ENCODE measurements at regions not wholly inside any gene's neighbourhood (a gene's known extent, or its start where the extent isn't known, plus 50 kb on each side); places are given as distances from the start of the nearest gene placed in this dataset.
"Not testable (repeated sequence)": the region's sequence is repeated elsewhere in the genome, so short reads cannot be mapped to it uniquely, and the experiment has no call there.

- no peaks in the 10 kb centered on the region for H3K36me3 ChIP-seq (ENCODE audit: control insufficient read depth, insufficient read depth, low read length, severe bottlenecking)
- peaks cover 22% of the 10 kb centered on the region for H3K27me3 ChIP-seq (replicated peaks; ENCODE audit: control insufficient read depth, insufficient read depth, low read length)
- peaks cover 7% of the 10 kb centered on the region for H3K9me3 ChIP-seq (ENCODE audit: control insufficient read depth, low read length)
- H3K4me1 ChIP-seq (ENCODE audit: control insufficient read depth, insufficient read depth, low read length) = no peaks in the 10 kb centered on the region
- no peak overlapping the region for H3K9ac ChIP-seq (ENCODE audit: low read length)
- DNase-seq (ENCODE audit: low read depth) = no peak
- H3K4me3 ChIP-seq (ENCODE audit: low read length) = no peak overlapping the region
Observed at GRCh38 chrX:65879977-65880799, 159.7 kb downstream of the VSIG4 start.

GRCh38 chrX:65878456-65878855 lies 161.4 kb downstream of the VSIG4 start:
- H3K27me3 ChIP-seq (replicated peaks; ENCODE audit: control insufficient read depth, insufficient read depth, low read length) = peaks cover 29% of the 10 kb centered on the region
- no peak overlapping the region for H3K4me3 ChIP-seq (ENCODE audit: low read length)
- no peaks in the 10 kb centered on the region for H3K4me1 ChIP-seq (ENCODE audit: control insufficient read depth, insufficient read depth, low read length)
- no peaks in the 10 kb centered on the region for H3K36me3 ChIP-seq (ENCODE audit: control insufficient read depth, insufficient read depth, low read length, severe bottlenecking)
- no peak for DNase-seq (ENCODE audit: low read depth)
- peaks cover 10% of the 10 kb centered on the region for H3K9me3 ChIP-seq (ENCODE audit: control insufficient read depth, low read length)
- no peak overlapping the region for H3K9ac ChIP-seq (ENCODE audit: low read length)

GRCh38 chrX:65877953-65878352 lies 161.9 kb downstream of the VSIG4 start:
- DNase-seq (ENCODE audit: low read depth) = no peak
- Histone ChIP-seq H3K9me3 (ENCODE audit: control insufficient read depth, low read length) (peaks cover 10% of the 10 kb centered on the region), H3K36me3 (ENCODE audit: control insufficient read depth, insufficient read depth, low read length, severe bottlenecking) (no peaks in the 10 kb centered on the region), H3K9ac (ENCODE audit: low read length) (no peak overlapping the region), H3K4me1 (ENCODE audit: control insufficient read depth, insufficient read depth, low read length) (no peaks in the 10 kb centered on the region), H3K27me3 (replicated peaks; ENCODE audit: control insufficient read depth, insufficient read depth, low read length) (peaks cover 29% of the 10 kb centered on the region), H3K4me3 (ENCODE audit: low read length) (no peak overlapping the region)

GRCh38 chrX:65875614-65876013 lies 164.3 kb downstream of the VSIG4 start:
- not testable (repeated sequence) for H3K9ac ChIP-seq (ENCODE audit: low read length); H3K4me3 ChIP-seq (ENCODE audit: low read length); H3K9me3 ChIP-seq (ENCODE audit: control insufficient read depth, low read length); DNase-seq (ENCODE audit: low read depth); H3K36me3 ChIP-seq (ENCODE audit: control insufficient read depth, insufficient read depth, low read length, severe bottlenecking); H3K4me1 ChIP-seq (ENCODE audit: control insufficient read depth, insufficient read depth, low read length)
- peaks cover 18% of the 10 kb centered on the region for H3K27me3 ChIP-seq (replicated peaks; ENCODE audit: control insufficient read depth, insufficient read depth, low read length)

- H3K4me1 ChIP-seq (ENCODE audit: control insufficient read depth, insufficient read depth, low read length) = no peaks in the 10 kb centered on the region
- DNase-seq (ENCODE audit: low read depth) = no peak
- H3K27me3 ChIP-seq (replicated peaks; ENCODE audit: control insufficient read depth, insufficient read depth, low read length) = peaks cover 14% of the 10 kb centered on the region
- no peaks in the 10 kb centered on the region for H3K36me3 ChIP-seq (ENCODE audit: control insufficient read depth, insufficient read depth, low read length, severe bottlenecking)
- H3K4me3 ChIP-seq (ENCODE audit: low read length) = no peak overlapping the region
- H3K9me3 ChIP-seq (ENCODE audit: control insufficient read depth, low read length) = peaks cover 9% of the 10 kb centered on the region
- no peak overlapping the region for H3K9ac ChIP-seq (ENCODE audit: low read length)
Observed at GRCh38 chrX:65874765-65875164, 165.1 kb downstream of the VSIG4 start.

- no peaks in the 10 kb centered on the region for H3K4me1 ChIP-seq (ENCODE audit: control insufficient read depth, insufficient read depth, low read length)
- H3K9ac ChIP-seq (ENCODE audit: low read length) = no peak overlapping the region
- peaks cover 10% of the 10 kb centered on the region for H3K27me3 ChIP-seq (replicated peaks; ENCODE audit: control insufficient read depth, insufficient read depth, low read length)
- H3K36me3 ChIP-seq (ENCODE audit: control insufficient read depth, insufficient read depth, low read length, severe bottlenecking) = no peaks in the 10 kb centered on the region
- H3K4me3 ChIP-seq (ENCODE audit: low read length) = no peak overlapping the region
- DNase-seq (ENCODE audit: low read depth) = no peak
- H3K9me3 ChIP-seq (ENCODE audit: control insufficient read depth, low read length) = peaks cover 9% of the 10 kb centered on the region
Observed at GRCh38 chrX:65874110-65874509, 165.8 kb downstream of the VSIG4 start.

GRCh38 chrX:65873385-65873784 lies 166.5 kb downstream of the VSIG4 start:
- Histone ChIP-seq H3K36me3 (ENCODE audit: control insufficient read depth, insufficient read depth, low read length, severe bottlenecking) (no peaks in the 10 kb centered on the region), H3K9ac (ENCODE audit: low read length) (no peak overlapping the region), H3K4me1 (ENCODE audit: control insufficient read depth, insufficient read depth, low read length) (no peaks in the 10 kb centered on the region), H3K9me3 (ENCODE audit: control insufficient read depth, low read length) (peaks cover 9% of the 10 kb centered on the region), H3K27me3 (replicated peaks; ENCODE audit: control insufficient read depth, insufficient read depth, low read length) (peaks cover 9% of the 10 kb centered on the region), H3K4me3 (ENCODE audit: low read length) (no peak overlapping the region)
- no peak for DNase-seq (ENCODE audit: low read depth)

- H3K9ac ChIP-seq (ENCODE audit: low read length) = no peak overlapping the region
- peaks cover 7% of the 10 kb centered on the region for H3K27me3 ChIP-seq (replicated peaks; ENCODE audit: control insufficient read depth, insufficient read depth, low read length)
- no peak for DNase-seq (ENCODE audit: low read depth)
Observed at GRCh38 chrX:65871671-65872311, 168.1 kb downstream of the VSIG4 start.

GRCh38 chrX:65870544-65870943 lies 169.3 kb downstream of the VSIG4 start:
- H3K36me3 ChIP-seq (ENCODE audit: control insufficient read depth, insufficient read depth, low read length, severe bottlenecking); H3K27me3 ChIP-seq (replicated peaks; ENCODE audit: control insufficient read depth, insufficient read depth, low read length); H3K9ac ChIP-seq (ENCODE audit: low read length); DNase-seq (ENCODE audit: low read depth); H3K4me3 ChIP-seq (ENCODE audit: low read length); H3K4me1 ChIP-seq (ENCODE audit: control insufficient read depth, insufficient read depth, low read length): not testable (repeated sequence)
- H3K9me3 ChIP-seq (ENCODE audit: control insufficient read depth, low read length) = peaks cover 19% of the 10 kb centered on the region

More at GRCh38 chrX:65871671-65872311, 168.1 kb downstream of the VSIG4 start:
- Histone ChIP-seq H3K4me1 (ENCODE audit: control insufficient read depth, insufficient read depth, low read length) (no peaks in the 10 kb centered on the region), H3K36me3 (ENCODE audit: control insufficient read depth, insufficient read depth, low read length, severe bottlenecking) (no peaks in the 10 kb centered on the region), H3K9me3 (ENCODE audit: control insufficient read depth, low read length) (peaks cover 17% of the 10 kb centered on the region), H3K4me3 (ENCODE audit: low read length) (no peak overlapping the region)

GRCh38 chrX:65866773-65867172 lies 173.1 kb downstream of the VSIG4 start:
- Histone ChIP-seq H3K4me1 (ENCODE audit: control insufficient read depth, insufficient read depth, low read length) (no peaks in the 10 kb centered on the region), H3K9ac (ENCODE audit: low read length) (no peak overlapping the region), H3K27me3 (replicated peaks; ENCODE audit: control insufficient read depth, insufficient read depth, low read length) (peaks cover 12% of the 10 kb centered on the region), H3K4me3 (ENCODE audit: low read length) (no peak overlapping the region), H3K36me3 (ENCODE audit: control insufficient read depth, insufficient read depth, low read length, severe bottlenecking) (no peaks in the 10 kb centered on the region), H3K9me3 (ENCODE audit: control insufficient read depth, low read length) (peaks cover 11% of the 10 kb centered on the region)
- no peak for DNase-seq (ENCODE audit: low read depth)

- Histone ChIP-seq H3K9me3 (ENCODE audit: control insufficient read depth, low read length) (peaks cover 11% of the 10 kb centered on the region), H3K4me3 (ENCODE audit: low read length) (no peak overlapping the region)
Observed at GRCh38 chrX:65866146-65866545, 173.7 kb downstream of the VSIG4 start.

More at GRCh38 chrX:65866146-65866545, 173.7 kb downstream of the VSIG4 start:
- Histone ChIP-seq H3K36me3 (ENCODE audit: control insufficient read depth, insufficient read depth, low read length, severe bottlenecking) (no peaks in the 10 kb centered on the region), H3K27me3 (replicated peaks; ENCODE audit: control insufficient read depth, insufficient read depth, low read length) (peaks cover 18% of the 10 kb centered on the region), H3K4me1 (ENCODE audit: control insufficient read depth, insufficient read depth, low read length) (no peaks in the 10 kb centered on the region), H3K9ac (ENCODE audit: low read length) (no peak overlapping the region)
- DNase-seq (ENCODE audit: low read depth) = no peak
